ENCODE measurements at regions not wholly inside any gene's neighbourhood (a gene's known extent, or its start where the extent isn't known, plus 50 kb on each side); places are given as distances from the start of the nearest gene placed in this dataset.

GRCh38 chr7:155948845-155949244, 136.6 kb upstream of the SHH start:
- TF ChIP-seq CTCF (IDR thresholded peaks at IDR 0.05), result no peak
- TF ChIP-seq POLR2A (IDR thresholded peaks at IDR 0.05), result no peak
- no peak for TF ChIP-seq POLR2AphosphoS5 (IDR thresholded peaks at IDR 0.05)
